ENCODE measurements at regions not wholly inside any gene's neighbourhood (a gene's known extent, or its start where the extent isn't known, plus 50 kb on each side); places are given as distances from the start of the nearest gene placed in this dataset.
"Not testable (repeated sequence)": the region's sequence is repeated elsewhere in the genome, so short reads cannot be mapped to it uniquely, and the experiment has no call there.

DNA sequence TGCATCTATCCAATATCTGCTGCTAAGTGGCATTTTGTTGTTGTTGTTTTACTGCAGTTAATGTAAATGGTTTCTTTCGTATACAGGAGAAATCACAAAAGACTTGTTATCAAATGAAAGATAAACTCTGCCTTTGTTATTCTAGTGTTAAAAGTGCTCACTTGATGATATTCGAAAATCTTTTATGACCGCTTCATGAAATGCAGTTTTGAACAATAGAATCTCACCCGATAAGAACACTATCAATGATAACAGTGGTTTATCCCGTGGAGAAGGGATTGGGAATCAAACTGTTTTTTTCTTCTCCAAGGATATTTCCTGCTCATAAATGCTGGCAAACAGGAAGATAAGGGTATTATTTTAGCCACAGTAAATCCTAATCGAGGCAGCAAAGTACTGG lies 1366.3 kb downstream of the OLFM4 start:
- no peak for DNase-seq (ENCODE audit: low read depth)

DNA sequence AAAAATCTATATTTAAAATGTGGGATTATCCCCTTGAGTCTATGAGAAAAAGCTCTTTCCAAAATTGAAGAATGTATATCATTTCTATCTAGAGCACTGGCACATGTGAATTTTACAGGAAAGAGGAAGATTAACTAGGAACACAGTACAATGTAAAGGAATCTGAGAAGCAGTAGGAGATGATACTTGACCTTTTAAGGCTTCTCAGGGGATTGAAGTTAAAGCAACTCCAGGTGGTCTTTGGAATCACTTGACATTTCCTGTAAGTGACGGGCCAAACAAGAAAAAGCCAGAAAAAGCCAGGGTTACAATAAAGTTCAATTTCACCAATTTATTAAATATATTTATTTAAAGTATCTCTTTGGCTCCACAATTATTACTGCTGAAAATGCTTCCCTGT lies 1373.9 kb downstream of the OLFM4 start:
- no peak for DNase-seq (ENCODE audit: low read depth)

DNA sequence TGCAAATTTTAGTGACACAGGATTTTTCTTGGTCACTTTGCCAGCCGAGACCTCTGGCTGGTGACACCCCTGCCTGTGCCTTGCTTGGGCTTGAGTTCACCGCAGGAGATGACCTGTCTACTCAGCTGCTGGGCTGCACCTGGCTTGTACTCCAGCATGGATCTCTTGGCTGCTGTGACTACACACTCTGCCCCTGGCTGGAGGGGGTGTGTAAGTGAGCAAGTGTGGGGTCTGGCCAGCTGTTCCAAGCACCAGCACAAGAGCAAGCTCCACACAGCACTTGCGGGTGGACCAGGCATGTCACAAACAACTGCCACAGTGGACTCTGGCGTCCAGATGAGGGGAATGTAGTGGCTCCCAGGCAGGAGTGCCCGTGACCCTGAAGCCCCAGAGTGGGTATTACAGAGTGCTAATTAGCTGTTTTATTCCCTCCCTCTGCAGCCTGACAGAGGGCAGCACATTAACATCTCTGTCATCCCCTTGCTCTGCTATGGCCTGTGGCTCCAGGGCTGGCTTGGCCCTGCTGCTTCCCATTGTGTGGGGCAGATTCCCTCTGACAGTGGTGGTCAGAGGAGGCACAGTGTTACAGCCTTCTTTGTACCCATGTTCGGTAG lies 1387.2 kb downstream of the OLFM4 start:
- DNase-seq (ENCODE audit: low read depth) = no peak

DNA sequence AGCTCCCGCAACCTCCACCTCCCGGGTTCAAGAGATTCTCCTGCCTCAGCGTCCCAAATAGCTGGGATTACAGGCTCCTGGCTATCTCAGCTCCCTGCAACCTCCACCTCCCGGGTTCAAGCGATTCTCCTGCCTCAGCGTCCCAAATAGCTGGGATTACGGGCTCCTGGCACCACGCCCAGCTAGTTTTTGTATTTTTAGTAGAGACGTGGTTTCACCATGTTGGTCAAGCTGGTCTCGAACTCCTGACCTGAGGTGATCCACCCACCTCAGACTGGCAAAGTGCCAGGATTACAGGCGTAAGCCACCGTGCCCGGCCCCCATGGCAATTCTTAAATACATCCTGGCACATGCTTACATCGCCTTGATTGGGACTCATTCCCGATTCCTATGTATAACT lies 1394.3 kb downstream of the OLFM4 start:
- DNase-seq (ENCODE audit: low read depth) = not testable (repeated sequence)

DNA sequence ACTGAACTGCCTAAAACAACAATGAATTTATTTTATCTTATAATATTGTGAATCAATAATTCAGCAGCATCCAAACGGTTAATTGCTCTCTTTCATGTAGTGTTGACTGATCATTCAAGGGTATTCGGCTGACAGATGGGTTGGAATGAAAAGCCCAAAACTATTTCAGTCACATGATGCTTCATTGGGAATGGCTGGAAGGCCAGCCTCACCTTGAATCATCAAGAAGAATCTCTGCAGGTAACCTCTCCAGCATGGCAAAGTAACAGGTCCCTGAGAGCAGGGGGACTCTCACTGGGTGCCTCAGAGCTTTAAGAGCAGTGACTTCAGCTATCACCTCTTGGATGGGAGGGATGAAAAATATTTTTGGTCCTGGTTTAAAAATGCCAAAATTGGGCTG lies 1395.7 kb downstream of the OLFM4 start:
- no peak for DNase-seq (ENCODE audit: low read depth)

DNA sequence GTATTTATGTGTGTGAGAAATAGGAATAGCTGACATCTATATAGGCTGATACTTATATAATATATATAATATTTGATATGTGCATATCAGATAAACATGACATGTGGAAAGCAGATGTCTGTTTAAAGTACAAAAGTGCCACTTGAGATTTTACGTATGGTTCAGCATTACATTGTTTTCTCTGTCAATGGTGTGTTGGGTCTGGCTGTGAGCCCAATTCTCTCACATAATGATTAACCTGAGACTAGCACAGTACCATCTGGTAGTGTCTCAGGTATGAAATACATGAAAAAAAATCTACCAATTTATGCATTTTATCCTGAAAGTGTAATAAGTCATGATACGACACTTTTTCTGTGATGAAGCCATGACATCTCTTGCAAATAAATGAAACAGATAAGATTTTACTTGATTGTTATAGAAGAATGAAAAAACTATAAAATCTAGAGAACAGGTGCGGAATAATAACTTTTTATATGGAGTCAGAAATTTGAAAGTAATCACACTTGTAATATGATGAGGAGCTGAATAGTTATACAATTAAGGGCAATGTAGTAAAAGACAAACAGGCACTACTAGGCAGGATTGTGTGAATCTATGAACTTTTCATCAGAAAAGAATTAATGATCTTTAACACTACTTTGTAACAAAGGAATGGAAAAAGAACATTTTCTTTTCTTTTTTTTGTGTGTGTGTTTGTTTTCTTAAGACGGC lies 1405.0 kb downstream of the OLFM4 start:
- DNase-seq (ENCODE audit: low read depth) = peak; percentile 1

DNA sequence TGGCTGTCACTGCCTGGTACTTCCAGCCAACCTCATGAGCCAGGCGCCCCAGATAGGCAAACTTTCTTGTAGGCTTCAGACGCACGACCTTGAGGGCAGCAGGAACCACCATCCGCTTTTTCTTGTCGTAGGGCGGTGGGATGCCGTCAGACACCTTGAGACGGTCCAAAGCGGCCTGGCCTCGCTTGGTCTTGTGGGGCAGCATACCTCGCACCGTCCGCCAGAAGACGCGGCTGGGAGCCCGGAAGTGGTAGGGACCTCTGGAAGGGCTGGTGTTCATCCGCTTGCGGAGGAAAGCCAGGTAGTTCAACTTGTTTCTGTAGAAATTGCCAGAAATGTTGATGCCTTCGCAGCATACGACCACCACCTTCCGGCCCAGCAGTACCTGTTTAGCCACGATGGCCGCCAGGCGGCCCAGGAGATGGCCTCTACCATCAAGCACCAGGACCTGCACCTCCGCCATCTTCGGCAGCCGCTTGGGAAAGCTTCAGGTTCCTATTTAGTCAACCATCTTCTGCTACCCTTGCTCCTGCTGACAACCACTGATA lies 1412.3 kb downstream of the OLFM4 start:
- DNase-seq (ENCODE audit: low read depth) = not testable (repeated sequence)

DNA sequence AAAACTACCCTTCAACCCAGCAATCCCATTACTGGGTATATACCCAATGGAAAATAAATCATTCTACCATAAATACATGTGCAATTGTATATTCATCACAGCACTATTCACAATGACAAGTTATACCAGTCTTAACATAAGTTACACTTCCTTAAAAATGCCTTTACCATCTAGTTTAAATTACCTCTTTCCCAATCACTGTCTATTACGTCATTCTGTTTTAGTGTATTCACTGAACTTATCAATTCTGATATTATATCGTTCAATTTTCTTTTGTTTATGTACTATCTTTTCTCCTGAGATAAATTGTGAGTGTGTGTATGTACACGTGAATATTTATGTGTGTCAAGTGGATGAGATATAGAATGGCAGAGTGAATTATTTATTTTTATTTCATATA lies 1416.8 kb downstream of the OLFM4 start:
- no peak for DNase-seq (ENCODE audit: low read depth)

DNA sequence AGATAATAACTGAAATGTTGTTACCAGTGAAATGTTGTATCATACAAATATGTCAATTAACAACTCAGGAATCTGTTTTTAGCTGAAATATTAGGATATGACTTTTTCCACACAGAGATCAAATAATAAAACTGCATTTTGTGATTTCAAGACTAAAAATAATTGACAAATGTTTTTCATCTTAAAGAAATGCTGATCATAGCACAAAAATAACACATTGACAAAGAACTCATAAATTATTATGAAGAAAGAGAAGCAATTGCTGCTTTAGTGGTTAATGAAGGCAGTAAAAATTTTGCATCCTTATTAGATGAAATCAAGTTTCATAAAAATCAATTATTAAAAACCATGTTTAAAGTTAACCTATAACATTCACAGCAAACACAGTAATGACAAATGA lies 1417.3 kb downstream of the OLFM4 start:
- no peak for DNase-seq (ENCODE audit: low read depth)

DNA sequence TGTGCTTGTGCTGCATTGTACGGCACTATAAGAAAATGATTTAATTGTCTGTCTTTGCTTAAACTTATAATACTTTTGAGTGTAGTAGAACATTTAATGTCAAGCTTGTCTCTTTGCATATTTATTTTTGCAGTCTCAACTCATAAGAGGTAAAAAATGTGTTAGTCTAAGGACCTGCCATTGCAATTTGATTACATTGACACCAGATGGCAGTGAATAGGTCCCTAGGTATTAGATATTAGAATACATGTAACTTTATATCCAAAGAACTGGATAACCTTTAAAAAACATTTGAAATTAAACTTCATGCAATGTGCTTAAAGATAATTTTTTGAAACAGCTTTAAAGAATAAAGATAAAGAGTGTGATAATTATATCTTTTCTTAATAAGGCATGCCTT lies 1421.3 kb downstream of the OLFM4 start:
- DNase-seq (ENCODE audit: low read depth) = no peak

DNA sequence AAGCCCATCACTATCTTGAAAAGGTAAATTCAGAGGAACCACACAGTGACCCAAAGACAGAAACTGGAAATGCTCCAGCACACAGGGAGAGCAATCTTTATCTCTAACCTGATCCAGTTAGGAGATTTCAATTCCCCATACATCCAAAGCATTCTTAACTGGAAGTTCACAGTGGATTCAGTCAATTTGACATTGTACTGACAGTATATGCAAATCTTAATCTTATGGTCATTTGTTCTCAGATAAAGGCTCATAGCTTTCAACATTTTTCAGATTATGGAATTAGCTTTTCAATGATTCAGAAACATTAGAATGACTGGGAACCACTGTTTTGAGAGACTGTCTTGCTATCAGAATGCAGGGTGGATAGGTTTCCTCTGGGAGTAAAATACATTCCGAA lies 1455.6 kb downstream of the OLFM4 start:
- DNase-seq (ENCODE audit: low read depth) = no peak

DNA sequence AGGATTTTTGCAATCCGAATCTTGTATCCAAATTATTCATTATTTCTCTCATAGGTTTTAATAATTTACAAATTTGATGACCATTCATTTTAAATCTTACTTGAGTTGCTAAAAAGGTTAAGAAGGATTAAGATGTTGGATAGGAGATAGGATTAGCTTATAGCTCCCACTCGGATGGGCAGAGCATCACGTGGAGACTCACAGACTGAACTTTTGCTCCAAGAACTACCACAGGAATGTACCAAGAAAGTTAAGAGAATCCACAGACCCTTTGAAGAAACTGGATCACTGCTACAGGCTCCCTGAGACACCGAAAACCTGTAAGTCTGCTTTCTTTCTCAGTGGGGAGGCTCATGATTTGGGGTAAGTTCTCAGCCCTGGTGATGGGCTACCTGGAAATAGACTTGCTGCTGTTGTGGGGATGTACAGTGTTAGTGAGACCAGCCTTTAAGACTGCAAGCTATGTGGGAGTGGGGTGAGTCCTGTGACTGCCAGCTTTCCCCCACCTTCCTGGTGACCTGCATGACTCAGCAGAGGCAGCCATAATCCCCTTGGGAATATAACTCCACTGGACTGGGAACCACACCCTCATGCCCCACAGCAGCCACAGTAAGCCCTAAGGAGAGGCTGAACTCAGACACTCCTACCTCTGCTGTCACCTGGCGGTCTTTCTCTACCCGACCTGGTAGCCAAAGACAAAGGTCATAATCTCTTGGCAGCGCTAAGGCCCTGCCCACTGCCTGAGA lies 1458.0 kb downstream of the OLFM4 start:
- no peak for DNase-seq (ENCODE audit: low read depth)

DNA sequence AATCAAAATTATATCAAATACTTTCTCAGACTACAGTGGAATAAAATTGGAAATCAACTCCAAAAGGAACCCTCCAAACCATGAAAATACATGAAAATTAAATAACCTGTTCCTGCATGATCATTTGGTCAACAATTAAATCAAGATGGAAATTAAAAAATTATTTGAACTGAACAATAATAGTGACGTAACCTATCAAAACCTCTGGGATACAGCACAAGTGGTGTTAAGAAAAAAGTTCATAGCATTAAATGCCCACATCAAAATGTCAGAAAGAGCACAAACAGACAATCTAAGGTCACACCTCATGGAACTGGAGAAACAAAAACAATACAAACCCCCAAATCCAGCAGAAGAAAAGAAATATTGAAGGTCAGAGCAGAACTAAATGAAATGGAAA lies 1460.7 kb downstream of the OLFM4 start:
- no peak for DNase-seq (ENCODE audit: low read depth)

DNA sequence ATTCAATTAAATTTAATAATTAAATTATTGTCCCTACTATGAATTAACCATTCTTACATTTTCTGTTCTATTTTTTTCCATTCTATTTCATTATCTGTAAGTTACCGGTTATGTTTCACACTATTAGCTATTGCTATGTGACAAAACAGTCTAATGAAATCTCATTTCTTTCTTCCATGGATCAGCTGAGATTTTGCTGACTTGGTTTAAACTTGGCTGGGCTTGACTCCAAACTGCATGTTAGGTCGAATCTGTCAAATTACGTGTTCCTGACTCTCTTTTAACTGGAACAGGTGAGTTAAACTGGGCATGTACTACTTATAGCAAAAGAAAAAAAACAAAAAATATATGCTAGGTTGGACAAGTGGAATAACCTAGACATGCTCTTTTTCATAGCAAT lies 1464.4 kb downstream of the OLFM4 start:
- no peak for DNase-seq (ENCODE audit: low read depth)

DNA sequence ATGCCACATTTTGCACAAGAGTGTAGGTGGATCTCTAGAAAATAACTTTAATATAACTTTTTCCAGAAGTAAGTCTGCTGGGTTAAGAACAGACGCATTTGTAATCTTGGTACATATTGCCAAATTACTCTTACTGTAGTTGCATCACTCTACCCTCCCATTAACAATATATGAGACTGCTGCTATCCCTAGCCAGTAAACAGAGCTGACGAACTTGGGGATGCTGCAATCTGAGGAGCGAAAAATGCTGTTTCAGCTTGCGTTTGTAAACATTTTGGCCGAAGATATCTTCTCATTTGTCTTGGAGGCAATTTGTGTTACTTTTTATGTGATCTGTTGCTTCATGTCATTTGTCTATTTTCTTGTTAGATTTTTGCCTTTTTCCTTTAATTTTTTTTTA lies 1482.8 kb downstream of the OLFM4 start:
- no peak for DNase-seq (ENCODE audit: low read depth)

DNA sequence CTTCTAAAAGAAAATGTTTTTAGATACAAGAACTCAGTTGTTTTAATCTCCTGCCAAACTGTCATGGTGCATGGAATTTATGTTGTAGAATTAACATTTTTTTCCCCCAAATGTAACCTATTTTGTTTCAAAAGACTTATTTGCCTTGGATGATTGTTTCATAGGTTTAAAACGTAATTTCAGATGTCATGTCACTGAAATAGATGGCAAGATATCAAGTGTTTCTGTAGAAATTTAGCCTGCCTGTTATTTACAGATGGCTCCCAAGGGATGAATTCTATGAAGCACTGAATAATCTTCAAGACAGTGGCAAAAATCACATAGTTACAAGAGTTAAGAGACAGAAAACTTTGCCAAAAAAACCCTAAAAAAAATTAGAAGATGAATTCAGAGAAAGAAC lies 1484.6 kb downstream of the OLFM4 start:
- no peak for DNase-seq (ENCODE audit: low read depth)

DNA sequence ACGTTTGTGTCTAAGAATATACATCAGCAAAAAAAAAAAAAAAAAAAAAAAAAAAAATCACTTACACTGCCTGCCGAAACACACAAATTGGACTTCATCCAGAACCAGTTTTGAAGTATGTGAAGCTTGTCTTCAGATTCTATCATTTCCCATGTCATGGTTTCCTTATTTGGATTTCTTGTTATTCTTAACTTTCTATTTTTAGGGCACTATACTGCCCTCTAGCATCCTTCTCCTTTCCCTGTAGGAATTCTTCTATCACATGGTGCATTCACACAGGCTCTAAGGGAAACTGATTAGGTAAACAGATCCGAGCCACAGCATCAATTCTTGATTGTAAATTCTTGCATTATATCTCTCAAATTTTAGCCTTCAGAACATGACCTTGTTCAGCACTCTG lies 1507.5 kb downstream of the OLFM4 start:
- DNase-seq (ENCODE audit: low read depth) = peak; percentile 2

DNA sequence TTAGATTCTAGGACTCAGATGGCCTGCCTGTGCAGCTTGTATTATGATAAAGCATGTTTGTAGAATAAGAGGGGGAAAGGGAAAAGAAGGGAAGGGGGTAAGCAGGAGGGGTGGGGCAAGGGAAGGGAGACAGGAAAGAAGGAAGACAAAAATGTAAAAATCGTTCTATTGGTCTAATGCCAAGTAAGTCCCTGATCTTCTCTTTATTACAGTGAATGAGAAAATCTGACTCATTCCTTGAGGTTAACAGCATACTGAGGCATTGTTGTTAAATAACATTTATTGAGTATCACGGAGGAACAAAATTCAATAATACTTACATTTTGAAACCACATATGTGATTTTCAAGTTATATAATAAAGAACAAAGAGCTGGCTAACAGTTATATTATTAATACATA lies 1534.7 kb downstream of the OLFM4 start:
- DNase-seq (ENCODE audit: low read depth) = no peak

DNA sequence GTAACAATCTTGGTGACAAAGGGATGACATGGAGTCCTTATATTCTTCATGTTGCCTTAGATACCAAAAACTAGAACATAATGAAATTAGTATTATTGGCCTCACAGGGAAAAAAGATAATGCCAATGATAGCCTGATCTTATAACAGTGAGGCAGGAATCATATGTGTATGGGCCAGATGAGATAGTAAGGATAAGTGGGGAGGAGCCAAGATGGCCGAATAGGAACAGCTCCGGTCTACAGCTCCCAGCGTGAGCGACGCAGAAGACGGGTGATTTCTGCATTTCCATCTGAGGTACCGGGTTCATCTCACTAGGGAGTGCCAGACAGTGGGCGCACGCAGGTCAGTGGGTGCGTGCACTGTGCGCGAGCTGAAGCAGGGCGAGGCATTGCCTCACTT lies 1543.4 kb downstream of the OLFM4 start:
- not testable (repeated sequence) for DNase-seq (ENCODE audit: low read depth)

DNA sequence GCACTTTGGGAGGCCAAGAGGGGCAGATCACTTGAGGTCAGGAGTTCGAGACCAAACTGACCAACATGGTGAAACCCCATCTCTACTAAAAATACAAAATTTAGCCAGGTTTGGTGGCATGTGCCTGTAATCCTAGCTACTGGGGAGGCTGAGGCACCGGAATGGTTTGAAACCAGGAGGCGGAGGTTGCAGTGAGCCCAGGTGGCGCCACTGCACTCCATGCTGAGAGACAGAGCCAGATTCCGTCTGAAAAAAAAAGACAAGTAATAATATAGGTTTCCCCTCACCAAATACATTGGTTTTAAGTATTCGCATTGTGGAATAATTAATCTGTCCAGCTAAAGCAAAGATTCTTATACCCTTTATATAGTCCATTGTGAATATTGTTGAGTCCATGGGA lies 1544.6 kb downstream of the OLFM4 start:
- DNase-seq (ENCODE audit: low read depth) = no peak

DNA sequence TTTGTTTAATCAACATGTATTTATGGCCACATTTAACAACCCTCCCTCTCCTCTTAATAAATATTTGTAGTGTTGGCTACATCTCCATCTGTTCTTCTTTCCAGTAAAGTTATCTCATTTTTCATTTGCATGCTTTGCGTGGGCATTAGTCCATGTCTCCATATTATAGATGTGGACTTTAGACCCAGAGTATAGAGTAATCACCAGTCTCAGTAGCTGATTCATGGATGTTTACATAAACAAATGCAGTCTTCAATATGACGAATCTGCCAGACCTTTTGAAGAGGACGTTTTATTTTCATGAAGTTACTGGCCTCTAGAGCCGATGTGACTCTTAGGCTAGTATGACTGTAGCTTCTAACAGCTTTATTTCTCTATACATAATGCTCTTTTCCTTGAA lies 1546.2 kb downstream of the OLFM4 start:
- DNase-seq (ENCODE audit: low read depth) = no peak

DNA sequence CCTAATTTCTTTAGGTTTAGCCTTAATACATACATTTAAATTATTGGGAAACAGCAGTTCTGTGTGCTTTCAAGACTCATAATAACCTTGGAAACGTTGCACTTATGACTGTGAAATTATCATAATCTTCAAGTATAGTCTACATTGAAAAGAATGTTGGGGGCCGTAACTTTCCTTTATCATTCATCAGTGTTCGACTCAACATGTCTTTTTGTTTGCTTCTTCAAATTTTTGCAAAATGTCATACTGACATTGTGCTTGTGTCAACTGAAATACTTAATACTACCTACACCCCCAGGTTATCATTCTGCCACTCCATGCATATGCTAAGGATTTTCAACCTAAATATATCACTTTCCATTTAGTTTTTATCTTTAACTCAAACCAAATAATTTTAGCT lies 1562.9 kb downstream of the OLFM4 start:
- DNase-seq (ENCODE audit: low read depth) = no peak

DNA sequence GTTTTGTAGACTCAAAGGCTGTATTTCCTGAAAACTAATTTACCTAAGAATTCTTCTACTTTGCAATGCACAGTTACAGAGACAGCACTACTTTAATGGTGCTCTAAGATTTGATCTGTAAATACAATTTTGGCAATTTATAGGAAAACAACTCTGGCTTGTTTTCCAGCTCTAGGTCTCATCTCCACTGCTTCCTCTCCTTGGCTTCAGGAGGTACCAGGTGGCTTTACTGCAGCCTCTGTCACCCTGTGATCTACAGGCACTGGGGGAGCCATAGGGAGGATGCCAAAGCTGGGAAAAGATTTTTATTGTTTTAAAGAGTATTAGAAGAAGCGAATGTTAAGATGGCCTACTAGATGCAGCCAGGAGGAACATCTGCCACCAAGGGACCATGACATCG lies 1563.6 kb downstream of the OLFM4 start:
- DNase-seq (ENCODE audit: low read depth) = no peak

All from RPMI7951 (cell line).